Liver (tissue), 8 donors: ENCODE measurements at regions not wholly inside any gene's neighbourhood (a gene's known extent, or its start where the extent isn't known, plus 50 kb on each side); places are given as distances from the start of the nearest gene placed in this dataset.

Source experiments
- DNase-seq: peaks from one replicate; pipeline ENCODE4 v3.0.0-alpha.2; 2017; ENCODE audit warnings: low spot score
- H3K27ac ChIP-seq, 2 donors: one replicate each; pipeline ENCODE4 v1.7.0; 2013; ENCODE audit warnings: inconsistent platforms in 2 of 2, low read length in 2 of 2, control low read depth in 1 of 2, low read depth in 1 of 2, mild to moderate bottlenecking in 1 of 2
- H3K27me3 ChIP-seq, 4 donors: one replicate each; pipeline versions ENCODE4 v1.6.1 to v1.7.0; 2013; ENCODE audit warnings: low read length in 3 of 4, inconsistent platforms in 1 of 4, mild to moderate bottlenecking in 1 of 4, moderate library complexity in 1 of 4; ENCODE audit not compliant: control insufficient read depth in 4 of 4, insufficient read depth in 4 of 4
- H3K36me3 ChIP-seq, 4 donors: one replicate each; pipeline versions ENCODE4 v1.6.1 to v1.7.0; 2013; ENCODE audit warnings: low read length in 3 of 4, mild to moderate bottlenecking in 3 of 4, low read depth in 1 of 4, moderate library complexity in 1 of 4; ENCODE audit not compliant: control insufficient read depth in 4 of 4, insufficient read depth in 3 of 4
- H3K4me1 ChIP-seq, 4 donors: one replicate each; pipeline versions ENCODE4 v1.6.1 to v1.7.0; 2013; ENCODE audit warnings: low read length in 3 of 4, mild to moderate bottlenecking in 3 of 4, moderate library complexity in 1 of 4; ENCODE audit not compliant: control insufficient read depth in 4 of 4, insufficient read depth in 4 of 4
- H3K4me3 ChIP-seq, 3 donors: one replicate each; pipeline versions ENCODE4 v1.6.1 to v1.7.0; 2013; ENCODE audit warnings: low read length in 3 of 3, control low read depth in 1 of 3, low read depth in 1 of 3, mild to moderate bottlenecking in 1 of 3
- H3K9ac ChIP-seq, 2 donors: one replicate each; pipeline ENCODE4 v1.7.0; 2013; ENCODE audit warnings: low read length in 2 of 2, mild to moderate bottlenecking in 2 of 2, moderate library complexity in 2 of 2, control low read depth in 1 of 2, low read depth in 1 of 2
- H3K9me3 ChIP-seq, 4 donors: one replicate each; pipeline versions ENCODE4 v1.6.1 to v1.7.0; 2013; ENCODE audit warnings: low read length in 3 of 4; ENCODE audit not compliant: control insufficient read depth in 4 of 4
- ATF3 ChIP-seq: IDR thresholded peaks from 2 replicates; pipeline ENCODE4 v1.6.1; 2016; ENCODE audit warnings: antibody characterized with exemption
- CTCF ChIP-seq: fragments of 150-350 bp; IDR thresholded peaks from 2 replicates; pipeline ENCODE4 v1.5.1; 2017; ENCODE audit warnings: improper control_type of control experiment, low read depth, low read length; ENCODE audit not compliant: missing input control
- EGR1 ChIP-seq, 2 donors: IDR thresholded peaks; 2 replicates each; pipeline ENCODE4 v1.6.1; 2016 to 2018; ENCODE audit warnings: antibody characterized with exemption in 2 of 2, low read depth in 2 of 2
- FOXA1 ChIP-seq: IDR thresholded peaks from 2 replicates; pipeline ENCODE4 v1.6.1; 2016; ENCODE audit warnings: antibody characterized with exemption
- FOXA2 ChIP-seq: IDR thresholded peaks from 2 replicates; pipeline ENCODE4 v1.6.1; 2016; ENCODE audit warnings: antibody characterized with exemption
- GABPA ChIP-seq, 2 donors: IDR thresholded peaks in 1 of 2; conservative IDR thresholded peaks in 1 of 2; 2 replicates each; pipeline ENCODE4 v1.6.1; 2016; ENCODE audit warnings: antibody characterized with exemption in 2 of 2, mild to moderate bottlenecking in 1 of 2, moderate library complexity in 1 of 2
- HNF4A ChIP-seq, 2 donors: conservative IDR thresholded peaks; 2 replicates each; pipeline ENCODE4 v1.6.1; 2016; ENCODE audit warnings: antibody characterized with exemption in 2 of 2, mild to moderate bottlenecking in 2 of 2
- HNF4G ChIP-seq: IDR thresholded peaks from 2 replicates; pipeline ENCODE4 v1.6.1; 2016; ENCODE audit warnings: antibody characterized with exemption
- JUND ChIP-seq, 2 donors: IDR thresholded peaks; 2 replicates each; pipeline ENCODE4 v1.6.1; 2016; ENCODE audit warnings: antibody characterized with exemption in 2 of 2
- MAX ChIP-seq: IDR thresholded peaks from 2 replicates; pipeline ENCODE4 v1.6.1; 2016; ENCODE audit warnings: antibody characterized with exemption
- NR2F2 ChIP-seq: IDR thresholded peaks from 2 replicates; pipeline ENCODE4 v1.6.1; 2016; ENCODE audit warnings: antibody characterized with exemption
- RAD21 ChIP-seq, 2 donors: IDR thresholded peaks; 2 replicates each; pipeline ENCODE4 v1.6.1; 2016; ENCODE audit warnings: antibody characterized with exemption in 2 of 2, mild to moderate bottlenecking in 2 of 2
- REST ChIP-seq: IDR thresholded peaks from 2 replicates; pipeline ENCODE4 v1.6.1; 2016; ENCODE audit warnings: antibody characterized with exemption, mild to moderate bottlenecking
- SP1 ChIP-seq: IDR thresholded peaks from 2 replicates; pipeline ENCODE4 v1.6.1; 2018; ENCODE audit warnings: antibody characterized with exemption, mild to moderate bottlenecking
- TAF1 ChIP-seq: conservative IDR thresholded peaks from 2 replicates; pipeline ENCODE4 v1.6.1; 2016; ENCODE audit warnings: antibody characterized with exemption, mild to moderate bottlenecking
- YY1 ChIP-seq: IDR thresholded peaks from 2 replicates; pipeline ENCODE4 v1.6.1; 2016; ENCODE audit warnings: antibody characterized with exemption, mild to moderate bottlenecking
- ZBTB33 ChIP-seq: IDR thresholded peaks from 2 replicates; pipeline ENCODE4 v1.6.1; 2016; ENCODE audit warnings: antibody characterized with exemption
- WGBS: extraction: QIAGEN DNeasy Blood & Tissue Kit; methylation state at CpG from one replicate; pipeline ENCODE4 v1.1.7; 2013; 5-methylcytosine and 5-hydroxymethylcytosine counted together
- donor health status: healthy.
- donor health status: healthy.
- donor health status: healthy.
- donor health status: healthy.
- donor health status: healthy.

GRCh38 chr15:25497934-25498333, 59.1 kb upstream of the UBE3A start:
- DNase-seq = no peak
- no peak overlapping the region for H3K9ac ChIP-seq
- TF ChIP-seq HNF4G = no peak
- no peak for TF ChIP-seq RAD21 (IDR thresholded peaks at IDR 0.05)
- TF ChIP-seq EGR1 (IDR thresholded peaks at IDR 0.05; ENCODE audit: low read depth in 2 of 2) = no peak
- TF ChIP-seq YY1 = no peak
- no peak for TF ChIP-seq REST
- no peak for TF ChIP-seq FOXA2
- TF ChIP-seq CTCF = no peak
- no peak for TF ChIP-seq SP1
- no peak for TF ChIP-seq JUND (IDR thresholded peaks at IDR 0.05)
- TF ChIP-seq FOXA1 = no peak
- no peak for TF ChIP-seq ATF3
- TF ChIP-seq NR2F2 = no peak
- TF ChIP-seq HNF4A (conservative IDR thresholded peaks at IDR 0.05) = no peak

GRCh38 chr15:25493823-25494526, 55.2 kb upstream of the UBE3A start:
- no peak overlapping the region for H3K4me3 ChIP-seq
- no peak for DNase-seq
- WGBS = 85% methylated on average over 2 of the region's 2 CpGs
- H3K4me1 ChIP-seq = no peaks in the 10 kb centered on the region
- peaks cover 0 to 9% (median 1%) of the 10 kb centered on the region in 4 donors for H3K9me3 ChIP-seq
- H3K27ac ChIP-seq = no peak overlapping the region
- H3K36me3 ChIP-seq = no peaks in the 10 kb centered on the region
- H3K27me3 ChIP-seq = no peaks in the 10 kb centered on the region
- H3K9ac ChIP-seq = no peak overlapping the region
- TF ChIP-seq HNF4A (conservative IDR thresholded peaks at IDR 0.05) (no peak), ZBTB33 (no peak), MAX (no peak), TAF1 (no peak), SP1 (no peak), ATF3 (no peak), JUND (IDR thresholded peaks at IDR 0.05) (no peak), FOXA2 (no peak), FOXA1 (no peak), CTCF (no peak), GABPA (IDR thresholded peaks at IDR 0.05 in 1 of 2, conservative IDR thresholded peaks at IDR 0.05 in 1 of 2) (no peak), RAD21 (IDR thresholded peaks at IDR 0.05) (no peak), YY1 (no peak)

More at GRCh38 chr15:25497934-25498333, 59.1 kb upstream of the UBE3A start:
- Histone ChIP-seq H3K27ac (no peak overlapping the region), H3K4me1 (no peaks in the 10 kb centered on the region), H3K9me3 (peaks cover 0 to 6% (median 1%) of the 10 kb centered on the region in 4 donors), H3K36me3 (no peaks in the 10 kb centered on the region), H3K27me3 (no peaks in the 10 kb centered on the region), H3K4me3 (no peak overlapping the region)
- WGBS = 84% methylated on average over 3 of the region's 3 CpGs
